ENCODE measurements at regions not wholly inside any gene's neighbourhood (a gene's known extent, or its start where the extent isn't known, plus 50 kb on each side); places are given as distances from the start of the nearest gene placed in this dataset.

DNA sequence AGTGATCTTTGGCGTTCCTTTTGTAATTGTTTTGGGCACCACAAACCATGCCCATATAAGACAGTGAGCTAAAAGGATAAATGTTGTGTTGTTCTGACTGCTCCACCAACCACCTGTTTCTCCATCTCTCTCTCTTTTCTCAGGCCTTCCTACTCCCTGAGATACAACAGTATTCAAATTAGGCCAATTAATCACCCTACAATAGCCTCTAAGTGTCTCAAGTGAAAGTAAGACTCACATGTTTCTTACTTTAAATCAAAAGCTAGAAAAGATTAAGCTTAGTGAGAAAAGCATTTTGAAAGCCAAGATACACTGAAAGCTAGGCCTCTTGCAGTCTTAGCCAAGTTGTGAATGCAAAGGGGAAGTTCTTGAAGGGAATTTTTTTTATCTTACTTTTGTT, 268.8 kb upstream of the NREP start:
- no peak for DNase-seq (ENCODE audit: low read depth)

DNA sequence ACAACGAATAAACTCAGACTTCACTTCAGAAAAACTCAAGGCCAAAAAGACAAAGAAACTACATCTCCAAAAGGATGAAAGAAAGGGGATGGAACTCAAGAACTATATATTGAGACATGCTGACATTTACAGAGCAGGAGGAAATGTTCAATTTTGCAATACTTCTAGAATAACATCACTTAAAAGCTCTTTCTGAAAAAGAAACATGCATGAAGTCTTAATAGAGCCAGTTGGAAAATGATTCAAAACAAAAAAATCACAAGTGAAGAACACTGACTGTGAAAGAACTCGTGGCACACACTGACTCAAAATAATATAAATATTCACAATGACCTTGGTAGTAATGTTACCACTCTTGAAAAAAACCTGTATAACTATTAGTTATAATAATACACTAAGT, 267.8 kb upstream of the NREP start:
- DNase-seq (ENCODE audit: low read depth), result no peak

DNA sequence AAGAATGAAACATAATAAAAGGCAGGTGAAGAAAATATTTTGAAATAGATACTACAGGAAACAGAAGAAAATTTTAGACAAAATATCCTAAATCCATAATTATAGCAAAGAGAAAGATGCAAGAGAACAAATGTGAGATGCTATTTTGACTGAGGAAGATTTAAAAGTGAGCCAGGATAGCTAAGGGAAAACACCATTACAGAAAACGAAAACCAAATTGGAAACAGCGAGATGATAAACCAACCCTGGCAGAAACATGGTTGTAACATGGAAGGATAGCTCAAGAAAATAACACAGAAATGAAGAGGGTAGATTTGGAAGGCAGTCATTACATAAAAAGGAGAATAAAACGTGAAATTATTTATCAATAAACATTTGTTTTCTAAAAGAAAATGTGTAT, 267.2 kb upstream of the NREP start:
- DNase-seq (ENCODE audit: low read depth), result no peak

DNA sequence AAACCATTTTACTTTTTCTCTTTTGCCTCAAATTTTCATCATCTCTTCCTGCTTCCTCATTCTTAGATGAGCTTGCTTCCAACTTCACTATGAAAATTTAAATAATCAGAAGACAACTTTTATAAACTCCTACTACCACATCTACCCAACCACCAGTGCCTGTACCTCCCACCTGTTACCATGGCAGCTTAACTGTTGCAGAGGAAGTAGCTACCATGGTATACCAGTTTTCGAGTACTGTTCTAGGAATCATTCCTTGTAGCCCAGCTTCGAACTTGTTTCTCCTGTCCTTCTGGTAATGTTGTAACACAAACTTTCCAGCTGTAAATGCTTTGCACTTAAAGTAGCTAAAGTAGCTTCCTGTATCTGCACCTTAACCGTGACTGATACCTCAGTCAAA, 266.8 kb upstream of the NREP start:
- DNase-seq (ENCODE audit: low read depth), result no peak

DNA sequence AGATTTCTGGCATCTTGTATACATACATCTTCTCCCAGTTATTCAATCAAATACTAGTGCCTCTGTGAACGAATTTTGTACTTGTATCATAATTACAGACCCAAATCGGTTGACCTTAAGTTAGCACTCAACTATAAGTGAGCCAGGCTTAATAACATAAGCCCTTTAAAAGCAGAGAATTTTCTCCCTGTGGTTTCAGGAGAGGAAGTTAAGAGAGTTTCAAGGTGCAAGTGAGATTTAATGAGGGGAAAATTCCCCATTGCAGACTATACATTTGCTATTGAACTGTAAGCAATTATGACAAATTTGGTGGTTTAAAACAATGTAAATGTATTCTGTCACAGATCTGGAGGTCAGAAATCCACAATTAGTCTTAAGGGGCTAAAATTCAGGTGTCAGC, 261.9 kb upstream of the NREP start:
- DNase-seq (ENCODE audit: low read depth), result no peak

DNA sequence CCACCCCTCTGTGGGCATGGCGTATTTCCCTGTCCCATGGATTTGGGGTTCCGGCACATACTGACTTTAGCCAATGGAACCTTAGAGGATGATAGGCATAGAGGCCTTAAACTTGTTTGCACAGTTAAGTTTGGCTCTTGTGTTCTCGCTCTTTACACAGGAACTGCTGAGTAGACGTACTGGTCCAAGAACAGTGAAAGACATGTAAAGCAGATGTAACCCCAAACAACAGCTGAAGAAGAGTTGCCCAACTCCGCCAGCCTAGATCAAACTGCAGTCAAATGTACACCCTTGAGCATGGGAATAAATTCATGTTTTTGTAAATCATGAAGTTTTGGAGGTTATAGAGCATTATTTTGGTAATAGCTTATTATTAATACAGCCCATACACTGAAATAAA, 260.0 kb upstream of the NREP start:
- DNase-seq (ENCODE audit: low read depth), result no peak

DNA sequence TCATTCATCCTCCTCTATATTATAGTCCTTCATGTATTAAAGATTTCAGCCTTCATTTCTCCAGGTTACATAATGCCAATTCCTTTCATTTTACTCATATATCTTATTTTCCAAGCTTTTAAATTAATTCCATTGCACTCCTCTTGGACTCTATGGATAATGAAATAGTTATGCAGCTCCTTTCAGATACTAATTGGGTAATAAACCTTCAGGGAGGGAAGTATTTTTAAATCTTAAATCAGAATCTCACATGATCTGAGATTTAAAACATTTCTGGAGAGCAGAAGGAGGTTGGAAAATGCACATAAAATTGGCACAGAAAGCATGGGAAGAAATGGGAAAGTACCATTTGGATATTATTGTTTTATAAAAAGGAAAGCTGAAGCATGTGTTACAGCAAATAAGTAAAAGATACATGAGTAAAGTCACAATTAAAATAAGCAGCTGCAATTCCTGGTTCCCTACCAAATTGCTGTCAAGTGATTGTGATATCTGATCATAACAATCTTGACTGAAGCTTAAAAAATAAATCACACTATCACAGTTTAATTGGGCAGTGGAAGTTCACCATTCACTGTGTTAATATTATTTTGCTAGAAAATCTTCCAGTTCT, 257.9 kb upstream of the NREP start:
- DNase-seq (ENCODE audit: low read depth), result no peak

DNA sequence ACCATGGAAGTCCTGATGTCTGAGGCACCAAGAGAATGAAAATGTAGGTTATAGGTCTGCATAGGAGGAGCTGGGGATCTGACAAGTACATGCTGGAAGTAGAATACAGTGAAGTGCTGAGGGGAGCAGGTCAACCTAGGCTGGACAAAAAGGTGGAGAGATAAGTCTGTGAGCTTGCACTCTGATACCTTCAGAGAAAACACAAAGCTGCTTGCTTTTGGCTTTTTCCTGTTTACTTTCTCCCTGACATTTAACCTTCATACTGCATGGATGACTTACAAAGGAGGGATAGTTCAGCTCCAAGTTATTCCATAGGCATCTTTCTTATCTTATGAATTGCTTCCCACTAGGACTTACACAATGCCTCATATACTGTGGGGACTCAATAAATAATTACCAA, 256.7 kb upstream of the NREP start:
- no peak for DNase-seq (ENCODE audit: low read depth)

DNA sequence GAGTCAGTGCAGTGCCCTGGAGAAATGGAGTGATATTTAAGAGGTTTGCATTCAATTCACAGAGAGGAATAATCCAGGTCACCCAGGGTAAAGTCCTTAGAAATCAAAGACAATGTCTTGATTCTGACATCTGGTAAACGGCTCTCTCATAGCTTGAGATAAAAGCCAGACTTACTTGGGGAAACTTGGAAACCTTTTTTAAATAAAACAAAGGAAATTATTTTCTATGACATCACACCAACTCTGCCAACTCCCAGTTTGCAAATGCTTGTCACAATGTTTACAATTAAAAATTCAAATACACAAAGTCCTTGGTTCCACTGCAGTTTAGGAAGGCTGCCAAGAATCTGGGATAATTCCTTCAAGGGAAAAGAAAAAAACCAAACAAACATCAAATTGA, 255.1 kb upstream of the NREP start:
- DNase-seq (ENCODE audit: low read depth), result no peak

DNA sequence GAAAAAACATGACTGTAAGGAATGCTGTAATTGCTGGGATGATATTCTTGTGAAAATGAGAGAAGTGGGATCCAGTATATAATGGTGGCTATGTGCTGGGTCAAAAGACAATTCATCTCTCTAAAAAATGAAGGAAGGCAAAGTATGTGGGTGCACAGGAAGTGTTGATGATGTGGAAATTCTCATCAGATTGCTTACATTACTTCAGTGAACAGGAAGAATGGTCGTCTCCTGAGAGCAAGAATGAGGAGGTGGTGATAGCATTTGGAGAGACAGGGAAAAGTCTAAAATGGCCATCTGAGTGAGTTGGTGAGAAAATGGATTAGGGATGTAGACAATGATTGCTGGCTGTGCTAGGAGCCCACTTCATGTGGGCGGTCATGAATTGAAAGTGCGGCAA, 253.5 kb upstream of the NREP start:
- DNase-seq (ENCODE audit: low read depth), result no peak

DNA sequence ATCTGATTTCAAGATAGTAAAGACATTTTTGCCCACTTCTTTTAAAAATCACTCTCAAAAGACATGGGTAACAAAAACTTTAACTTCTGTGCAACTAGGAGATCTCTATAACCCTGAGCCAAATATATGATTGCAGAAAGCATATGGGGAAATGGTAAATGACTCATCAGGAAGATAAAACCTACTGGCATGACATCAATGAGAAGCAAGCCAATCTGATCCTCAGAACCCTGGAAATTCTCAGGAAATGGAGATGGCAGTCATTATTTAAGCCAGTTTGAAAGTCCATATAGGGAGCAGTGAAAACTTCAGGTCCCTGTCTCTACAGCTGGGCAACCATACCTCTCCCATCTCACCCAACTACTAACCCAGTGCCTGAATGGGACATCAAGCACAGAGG, 249.7 kb upstream of the NREP start:
- DNase-seq (ENCODE audit: low read depth), result peak; percentile 40

DNA sequence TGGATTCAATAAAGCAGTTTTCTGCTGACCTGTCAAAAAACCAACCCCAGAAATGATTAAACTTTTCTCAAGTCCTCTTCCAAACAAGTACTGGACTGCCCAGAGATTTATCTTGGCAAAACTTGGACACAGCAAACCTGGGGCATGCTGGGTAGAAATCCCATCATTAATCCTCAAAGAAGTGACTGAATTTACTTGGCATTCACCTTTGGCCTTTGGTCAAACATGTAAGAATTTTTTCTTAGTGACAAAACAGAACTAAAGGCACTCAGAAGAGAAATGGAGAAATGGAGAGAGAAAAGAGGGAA, 248.6 kb upstream of the NREP start:
- DNase-seq (ENCODE audit: low read depth), result no peak

DNA sequence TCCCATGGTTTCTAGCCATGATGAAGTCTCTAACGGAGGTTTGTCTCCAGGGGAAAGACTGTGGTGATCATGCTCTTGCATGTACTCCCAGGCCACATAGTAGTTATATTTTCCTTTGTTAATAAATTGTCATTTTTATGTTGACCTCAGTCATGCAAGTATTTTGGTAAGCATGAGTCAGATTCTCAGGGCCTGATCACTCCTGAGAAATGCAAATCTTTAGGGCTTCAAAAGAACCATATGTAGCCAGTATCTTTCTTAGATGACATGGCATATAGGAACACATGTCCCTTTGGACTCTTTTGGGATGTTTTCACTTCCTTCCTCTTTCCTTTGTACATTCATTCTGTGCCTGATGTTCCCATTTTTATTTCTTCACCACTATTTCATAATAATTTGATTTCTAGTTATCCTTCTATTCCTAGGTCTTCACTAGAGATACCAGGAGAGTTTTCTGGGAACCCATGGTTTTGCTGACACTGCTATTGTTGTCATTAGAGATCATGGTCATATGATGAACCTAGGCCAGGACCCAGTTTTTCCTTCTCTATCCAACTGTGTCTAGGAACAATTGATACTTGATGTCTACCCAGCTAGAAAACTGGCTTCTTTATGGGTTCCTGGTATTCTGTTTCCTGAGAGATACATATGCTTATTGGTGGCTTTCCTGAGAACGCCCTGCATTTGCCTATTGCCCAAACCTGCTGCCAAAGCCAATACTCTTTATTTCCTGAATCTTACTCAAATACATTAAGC, 248.1 kb upstream of the NREP start:
- DNase-seq (ENCODE audit: low read depth), result peak; percentile 48

DNA sequence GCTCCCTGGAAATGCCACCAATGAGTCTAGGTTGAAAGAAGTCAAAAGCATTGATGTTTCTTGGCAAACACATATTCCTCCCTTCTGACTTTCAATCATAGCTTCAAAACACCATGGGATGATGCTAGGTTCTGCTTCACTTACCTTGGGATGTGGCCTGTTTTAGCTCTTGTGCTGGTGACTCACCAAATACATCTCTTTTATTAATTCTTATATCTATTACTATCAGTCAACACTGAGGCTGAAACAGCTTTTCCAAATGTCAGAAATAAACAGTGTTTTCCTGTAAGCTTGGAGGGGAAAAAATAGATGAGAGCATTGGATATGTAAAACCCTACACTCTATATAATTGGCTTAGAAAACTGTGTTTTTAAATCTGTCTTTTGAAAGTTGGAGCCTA, 245.4 kb upstream of the NREP start:
- no peak for DNase-seq (ENCODE audit: low read depth)

DNA sequence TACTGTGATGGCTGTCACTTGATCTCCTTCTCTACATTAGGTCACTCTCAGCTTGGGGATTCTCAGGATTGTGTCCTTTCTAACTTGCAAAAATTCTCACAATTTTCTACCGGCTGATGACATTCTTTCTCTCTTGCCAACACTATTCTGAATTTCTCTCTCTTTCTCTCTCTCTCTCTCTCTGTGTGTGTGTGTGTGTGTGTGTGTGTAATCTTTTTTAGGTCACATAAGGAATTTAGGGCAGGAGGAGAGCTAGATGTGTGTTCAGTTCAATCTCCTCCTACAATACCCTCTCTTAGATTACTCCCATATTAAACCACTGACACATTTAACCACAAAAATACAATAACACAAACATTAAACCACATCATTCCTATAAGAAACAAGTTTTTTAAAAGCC, 242.3 kb upstream of the NREP start:
- peak; percentile 49 for DNase-seq (ENCODE audit: low read depth)

DNA sequence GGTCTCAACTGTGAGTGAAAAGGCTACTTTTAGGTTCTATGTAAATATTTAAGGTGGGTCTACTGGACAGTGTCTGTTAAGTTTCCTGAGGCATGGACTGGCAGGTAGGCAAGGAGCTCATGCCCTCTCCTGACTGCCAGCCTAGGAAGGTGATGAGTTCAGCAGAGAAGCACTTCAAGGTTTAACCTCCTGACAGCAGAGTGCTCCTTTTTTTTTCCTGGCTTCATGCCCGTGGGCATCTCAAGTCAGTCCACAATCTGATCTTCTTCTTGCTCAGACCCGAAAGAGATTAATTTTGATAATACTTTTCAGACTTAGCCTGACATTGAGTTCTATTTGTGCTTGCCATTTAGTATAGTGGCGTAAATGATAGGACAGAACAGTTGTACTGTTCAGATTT, 241.9 kb upstream of the NREP start:
- peak; percentile 66 for DNase-seq (ENCODE audit: low read depth)

DNA sequence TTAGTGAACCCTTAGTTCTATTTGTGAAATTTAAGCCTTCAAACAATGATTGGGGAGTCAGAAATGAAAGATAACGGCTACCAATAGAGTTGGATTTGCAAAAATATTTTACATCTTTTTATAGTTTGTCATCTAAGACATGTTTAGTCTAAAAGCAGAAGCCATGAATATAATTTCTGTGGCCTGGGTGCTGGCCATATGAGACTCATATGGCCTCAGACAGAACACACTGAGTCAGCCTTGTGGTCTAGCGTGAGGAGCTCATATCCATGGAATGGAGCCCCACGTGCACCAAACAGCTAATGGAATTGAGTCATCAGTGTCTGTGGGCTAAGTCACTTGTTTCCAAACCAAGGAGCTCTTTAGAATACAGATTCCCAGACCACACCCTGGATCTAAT, 240.7 kb upstream of the NREP start:
- DNase-seq (ENCODE audit: low read depth), result peak; percentile 99

DNA sequence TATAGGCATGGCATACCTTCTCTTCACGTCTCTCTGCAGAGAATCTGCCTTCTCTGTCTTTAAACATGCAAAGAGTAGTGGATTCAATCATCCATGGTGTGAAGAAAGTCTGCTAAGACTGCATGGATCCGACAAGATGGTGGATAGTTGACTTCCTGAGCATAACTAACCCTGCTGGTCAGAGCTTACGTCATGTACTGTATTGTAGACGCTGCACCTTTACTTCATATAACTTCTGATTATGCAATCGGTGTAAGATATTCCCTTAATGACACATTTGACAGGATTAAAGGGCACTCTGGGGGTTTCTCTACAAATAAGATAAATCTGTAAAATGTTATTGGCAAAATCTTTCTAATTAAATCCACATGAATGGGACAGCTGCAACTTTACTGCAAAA, 240.3 kb upstream of the NREP start:
- DNase-seq (ENCODE audit: low read depth), result peak; percentile 70

DNA sequence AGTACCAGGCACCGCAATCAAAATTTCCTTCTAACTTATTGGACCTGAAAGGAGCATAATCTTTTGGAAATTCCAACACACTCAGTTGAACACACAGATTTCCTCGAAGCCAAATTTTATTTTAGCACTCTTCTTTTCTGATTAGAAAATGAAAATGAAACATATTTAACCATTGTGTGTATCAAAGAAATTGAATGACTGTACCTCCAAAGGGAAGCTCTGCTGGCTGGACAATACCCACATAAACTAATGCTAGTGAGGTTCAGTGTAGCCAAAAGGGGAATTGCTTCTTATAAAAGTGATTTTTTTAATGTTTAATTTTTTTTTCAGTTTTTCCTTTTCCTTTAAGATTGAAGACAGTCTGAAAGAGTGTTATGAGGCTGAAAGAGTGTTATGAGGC, 239.6 kb upstream of the NREP start:
- DNase-seq (ENCODE audit: low read depth), result no peak

DNA sequence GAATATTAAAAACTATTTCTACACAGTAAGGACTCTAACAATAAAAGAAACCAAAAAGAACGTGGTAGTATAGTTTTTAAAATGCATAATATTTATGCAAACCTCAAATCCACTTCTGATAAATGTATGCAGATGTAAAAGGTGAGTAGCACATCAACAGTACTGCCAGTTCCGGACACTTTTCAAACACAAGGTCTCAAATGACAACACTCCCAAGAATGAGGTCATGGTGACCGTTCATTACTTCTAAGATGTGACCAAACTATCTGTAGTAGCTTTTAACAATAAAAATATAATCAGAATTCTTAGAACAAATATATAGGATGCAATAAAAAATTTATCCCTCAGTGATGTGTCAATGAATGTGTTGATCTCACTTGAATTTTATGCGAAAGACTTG, 238.7 kb upstream of the NREP start:
- no peak for DNase-seq (ENCODE audit: low read depth)

DNA sequence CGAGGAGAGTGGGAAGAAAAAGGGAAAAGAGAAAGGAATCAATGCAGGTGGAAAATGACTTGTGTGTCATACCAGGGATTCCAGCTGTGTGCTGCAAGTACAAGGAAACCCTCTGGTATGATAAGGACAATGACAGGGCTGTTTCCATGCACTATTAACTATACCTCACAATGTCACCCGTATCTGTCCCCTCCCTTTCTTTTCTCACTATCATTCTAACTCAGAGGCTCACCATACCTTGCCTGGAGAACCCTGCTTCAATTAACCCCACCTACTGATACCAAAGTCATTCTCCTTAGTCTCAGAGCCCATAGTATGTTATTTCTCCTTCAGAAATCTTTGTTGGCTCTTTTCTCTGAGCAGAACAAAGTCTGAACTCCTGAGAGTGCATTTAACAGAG, 236.2 kb upstream of the NREP start:
- no peak for DNase-seq (ENCODE audit: low read depth)

DNA sequence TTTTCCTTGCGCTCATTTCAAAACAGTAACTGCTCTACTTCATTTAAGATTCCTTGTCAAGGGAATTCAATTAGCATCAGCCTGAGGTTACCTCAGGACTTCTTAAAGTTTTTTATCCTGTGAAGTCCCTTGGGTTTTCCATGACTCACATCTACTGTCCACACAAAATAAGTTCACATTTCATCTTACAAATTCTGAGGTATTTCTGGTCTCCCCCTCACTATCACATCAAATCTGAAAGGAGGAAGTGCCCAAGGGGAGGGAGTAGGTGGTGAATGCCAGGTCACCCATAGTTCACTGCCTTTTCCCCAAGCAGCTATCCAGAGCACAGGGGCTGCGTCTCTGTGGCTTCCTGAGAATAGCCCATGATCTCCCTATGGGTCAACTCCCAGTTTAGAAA, 227.1 kb upstream of the NREP start:
- peak; percentile 89 for DNase-seq (ENCODE audit: low read depth)

DNA sequence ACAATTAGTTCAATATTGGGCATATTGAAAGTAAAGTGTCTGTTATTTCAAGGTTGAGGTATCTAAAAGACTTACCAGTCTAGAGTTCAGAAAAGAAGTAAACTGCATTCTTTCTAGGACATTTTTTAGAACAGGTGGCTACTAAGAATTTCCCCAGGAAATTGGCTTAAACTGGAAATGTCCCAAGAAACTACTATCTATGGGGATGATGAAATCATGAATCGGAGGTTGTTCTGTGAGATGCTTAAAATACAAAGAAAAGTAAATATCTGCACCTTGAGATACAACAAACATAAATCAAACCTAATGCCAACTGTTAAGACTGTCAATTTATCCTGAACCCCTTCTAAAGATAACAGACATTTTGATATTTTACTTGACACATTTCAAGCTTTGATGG, 226.5 kb upstream of the NREP start:
- DNase-seq (ENCODE audit: low read depth), result no peak

DNA sequence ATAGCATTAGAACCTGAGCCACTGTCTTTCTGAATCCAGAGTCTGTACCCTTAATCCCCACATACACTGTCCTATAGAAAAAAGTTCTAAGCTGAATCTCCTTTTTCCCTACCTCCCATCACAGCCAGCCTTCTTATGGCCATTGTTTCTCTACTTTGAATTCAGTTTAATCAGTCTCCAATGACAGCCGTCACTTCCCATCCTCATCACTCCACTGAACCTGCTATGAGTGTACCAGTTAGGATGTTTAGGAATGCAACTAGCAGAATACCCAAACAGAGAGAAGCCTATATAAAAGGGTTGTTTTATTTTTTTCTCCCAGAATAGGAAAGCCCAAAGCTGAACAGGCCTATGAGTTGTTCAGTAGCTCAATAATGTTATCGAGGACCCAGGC, 220.4 kb upstream of the NREP start:
- no peak for DNase-seq (ENCODE audit: low read depth)

Measured in Daoy (cell line).